Stimulated activated CD4-positive, alpha-beta T cell treated with anti-CD3 and anti-CD28 coated beads, TNF-alpha, amount 100 ng/mL, for 4 hours (primary cell): ENCODE measurements at regions not wholly inside any gene's neighbourhood (a gene's known extent, or its start where the extent isn't known, plus 50 kb on each side); places are given as distances from the start of the nearest gene placed in this dataset.

ENCODE experiments used
- DNase-seq, 3 experiments: peaks; one replicate each; pipeline ENCODE4 v3.0.0-alpha.2; 2020; ENCODE audit warnings: low read depth in 3 of 3

DNA sequence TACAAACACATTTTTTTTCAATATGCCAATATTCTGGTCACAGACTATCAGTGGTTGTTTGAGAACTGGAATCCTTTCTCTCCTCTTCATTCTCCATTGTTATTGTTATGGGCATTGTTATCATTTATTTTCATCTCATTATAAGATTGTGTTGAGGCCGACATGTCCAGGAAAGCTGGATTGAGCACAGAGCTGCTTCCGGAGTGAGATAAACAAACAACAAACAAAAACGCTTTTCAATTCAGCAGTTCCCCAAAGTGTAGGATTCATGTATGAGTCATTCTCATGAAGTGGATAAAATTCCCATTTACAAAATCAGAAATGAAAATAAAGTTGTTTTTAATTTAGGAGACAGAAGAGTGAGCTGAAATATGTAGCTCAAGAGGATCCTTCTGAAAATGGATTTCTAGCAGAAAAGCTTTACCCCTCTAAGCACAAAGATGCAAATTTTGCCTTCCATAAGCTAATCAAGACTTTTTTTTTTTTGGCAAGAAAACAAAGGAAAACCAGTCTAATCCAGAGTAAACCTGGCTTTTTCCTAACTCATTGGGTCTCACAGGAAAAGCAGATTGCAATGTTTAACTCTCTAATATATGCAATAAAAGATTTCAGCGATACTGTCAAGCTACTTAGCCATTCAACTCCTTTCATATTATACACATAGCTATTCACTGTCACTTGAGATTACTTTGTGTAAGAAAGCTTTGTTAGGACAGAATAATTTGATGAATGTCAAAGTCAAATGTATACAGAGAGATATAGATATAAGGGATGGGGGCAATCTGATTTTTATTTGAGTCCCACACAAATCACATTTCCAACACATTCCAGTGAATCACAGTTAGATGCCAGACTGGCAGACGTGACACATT lies 1441.7 kb upstream of the CELF4 start:
- no peak for DNase-seq

DNA sequence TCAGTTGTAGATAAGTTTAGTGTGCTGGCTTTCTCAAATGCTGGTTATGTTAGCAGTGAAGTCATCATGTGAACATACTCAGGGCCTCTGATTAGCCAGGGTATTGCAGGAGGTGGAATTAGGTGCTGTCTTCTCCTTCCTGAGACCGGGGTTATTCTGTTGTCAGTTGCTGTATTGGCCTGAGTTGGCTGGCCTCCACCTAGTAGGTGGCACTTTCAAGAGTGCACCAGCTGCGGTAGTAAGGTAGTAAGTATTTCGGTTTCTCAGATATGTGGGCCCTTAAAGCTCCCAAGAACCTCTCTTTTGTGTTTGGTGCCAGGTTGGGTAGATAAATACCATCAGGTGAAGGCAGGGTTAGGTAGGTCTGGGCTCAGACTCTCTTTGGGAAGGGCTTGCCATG lies 1430.5 kb upstream of the CELF4 start:
- no peak for DNase-seq

DNA sequence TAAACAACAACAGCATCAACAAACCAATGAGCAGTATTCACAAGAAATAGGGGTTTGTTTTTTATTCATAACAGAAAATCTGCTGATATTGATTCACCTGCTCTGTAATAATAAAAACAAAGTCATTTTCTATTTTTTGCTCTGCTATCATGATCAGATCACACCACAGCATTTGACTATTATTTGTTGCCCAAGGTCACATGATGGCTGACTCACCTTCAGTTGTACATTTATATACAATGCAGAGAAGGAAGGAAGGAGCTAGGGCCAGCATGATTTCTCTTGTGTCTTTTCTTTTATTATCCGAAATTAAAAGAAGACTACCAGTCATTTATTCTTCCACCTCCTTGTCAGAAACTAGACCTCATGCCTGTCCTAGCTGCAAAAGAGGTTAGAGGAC lies 1427.7 kb upstream of the CELF4 start:
- DNase-seq, result no peak

DNA sequence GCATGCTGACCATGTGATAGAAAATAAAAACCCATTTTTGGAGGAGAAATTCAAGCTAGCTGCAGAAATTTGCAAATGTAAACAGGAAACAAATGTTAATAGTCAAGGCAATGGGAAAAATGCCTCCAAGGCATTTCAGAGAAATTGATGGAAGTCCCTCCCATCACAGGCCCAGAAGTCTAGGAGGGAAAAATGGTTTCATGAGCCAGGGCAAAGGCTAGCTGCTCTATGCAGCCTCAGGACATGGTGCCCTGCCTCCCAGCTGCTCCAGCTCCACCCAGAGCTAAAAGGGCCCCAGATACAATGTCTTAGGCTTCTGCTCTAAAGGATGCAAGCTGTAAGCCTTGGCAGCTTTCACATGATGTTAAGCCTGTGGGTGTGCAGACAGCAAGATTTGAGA lies 1419.4 kb upstream of the CELF4 start:
- no peak for DNase-seq

GRCh38 chr18:38982072-38982471 lies 1416.5 kb upstream of the CELF4 start:
- DNase-seq, result no peak

GRCh38 chr18:38981389-38981788 lies 1415.8 kb upstream of the CELF4 start:
- DNase-seq, result no peak

DNA sequence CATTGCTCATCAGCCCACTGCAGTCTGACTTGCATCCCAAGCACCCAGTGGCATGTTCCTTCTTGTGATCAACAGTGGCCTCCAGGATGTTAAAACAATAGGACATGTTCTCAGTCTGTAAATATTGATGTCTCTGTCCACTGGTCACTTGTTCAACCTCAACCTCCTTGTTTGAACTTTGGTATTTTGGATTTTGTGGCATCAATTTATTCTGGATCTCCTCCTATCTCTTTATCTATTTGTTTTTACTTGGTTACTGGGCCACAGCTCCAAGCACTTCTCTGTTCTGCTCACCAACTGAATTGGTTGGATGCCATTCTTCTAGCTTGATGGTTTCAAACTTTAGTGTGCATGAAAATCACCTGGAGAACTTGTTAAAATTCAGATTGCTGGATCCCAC lies 1414.8 kb upstream of the CELF4 start:
- DNase-seq, result no peak

GRCh38 chr18:38972571-38972970 lies 1407.0 kb upstream of the CELF4 start:
- no peak for DNase-seq

DNA sequence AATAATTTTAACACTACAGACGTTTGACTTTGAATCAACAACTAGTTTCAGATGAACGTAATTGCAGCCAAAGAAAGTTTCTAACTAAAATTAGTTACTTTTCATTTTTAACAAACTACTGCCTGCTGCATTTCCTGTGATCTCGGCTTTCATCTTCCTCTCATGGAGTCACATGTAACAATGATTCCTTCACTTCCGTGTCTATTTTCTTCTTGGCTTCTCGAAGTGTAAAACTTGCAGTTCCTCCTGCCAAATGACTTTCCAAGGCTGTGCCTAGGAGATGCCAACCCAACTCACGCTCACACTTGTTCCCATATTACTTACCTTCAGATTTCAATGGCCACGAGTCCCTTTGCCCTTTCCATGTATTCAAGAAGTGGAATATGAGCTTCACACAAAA lies 1406.3 kb upstream of the CELF4 start:
- no peak for DNase-seq

DNA sequence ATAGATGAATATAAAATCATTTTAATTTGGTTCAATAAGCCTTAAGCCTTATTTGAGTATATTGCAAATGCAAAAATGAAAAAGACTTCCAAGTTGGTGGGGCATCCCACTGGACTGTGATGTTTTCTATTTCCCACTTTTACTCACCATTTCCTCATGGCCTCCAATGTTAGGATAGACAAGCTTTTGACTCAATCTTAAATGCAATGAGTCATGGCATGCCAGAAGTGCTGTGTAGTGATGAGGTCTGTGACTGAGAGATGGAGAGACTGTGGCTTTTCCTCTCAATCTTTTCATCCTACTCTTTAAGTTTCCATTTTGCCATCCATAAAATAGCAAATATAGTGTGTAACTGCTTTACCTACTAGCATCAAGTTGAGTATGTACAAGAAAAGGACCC lies 1401.2 kb upstream of the CELF4 start:
- no peak for DNase-seq

- no peak for DNase-seq
Measured at GRCh38 chr18:38963943-38964660, 1398.5 kb upstream of the CELF4 start.

DNA sequence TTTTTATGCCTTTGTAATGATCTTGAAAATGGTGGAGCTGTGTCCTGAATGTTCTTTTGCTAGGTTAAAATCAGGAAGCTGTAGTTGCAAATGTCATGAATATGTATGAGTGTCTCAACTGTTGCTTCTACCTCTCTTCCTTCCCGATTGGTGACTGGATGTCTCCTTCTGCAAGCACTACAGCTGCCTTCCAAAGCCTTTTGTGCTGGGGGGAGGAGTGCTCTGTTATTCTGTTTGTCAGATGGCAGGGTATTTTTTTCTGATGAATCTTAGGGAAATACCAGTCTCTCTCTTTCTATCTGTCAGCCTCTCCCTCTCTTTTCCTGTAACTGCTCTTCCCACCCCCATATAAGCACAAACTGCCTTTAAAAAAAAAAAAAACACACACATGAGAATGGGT lies 1396.3 kb upstream of the CELF4 start:
- DNase-seq, result no peak

GRCh38 chr18:38957736-38958135 lies 1392.1 kb upstream of the CELF4 start:
- DNase-seq, result no peak

GRCh38 chr18:38956068-38956467 lies 1390.5 kb upstream of the CELF4 start:
- DNase-seq, result no peak

DNA sequence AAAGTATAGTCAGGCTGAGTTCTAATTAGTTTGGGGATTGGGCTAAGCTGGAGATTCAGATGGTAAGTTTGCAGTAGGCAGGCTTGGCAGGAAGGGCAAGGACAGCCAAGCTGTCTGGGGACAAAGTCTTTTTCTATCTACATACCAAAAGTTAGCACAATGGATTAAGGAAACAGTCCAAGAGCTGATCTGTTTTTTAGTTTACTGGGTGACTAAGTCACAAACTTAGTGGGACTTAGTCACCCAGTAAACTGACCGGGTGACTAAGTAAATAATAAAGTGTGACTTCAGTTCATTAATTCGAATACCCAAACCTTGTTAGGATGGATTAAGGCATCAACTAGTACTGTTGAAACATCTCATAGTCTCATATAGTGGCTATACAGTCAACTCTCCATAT lies 1386.0 kb upstream of the CELF4 start:
- no peak for DNase-seq

DNA sequence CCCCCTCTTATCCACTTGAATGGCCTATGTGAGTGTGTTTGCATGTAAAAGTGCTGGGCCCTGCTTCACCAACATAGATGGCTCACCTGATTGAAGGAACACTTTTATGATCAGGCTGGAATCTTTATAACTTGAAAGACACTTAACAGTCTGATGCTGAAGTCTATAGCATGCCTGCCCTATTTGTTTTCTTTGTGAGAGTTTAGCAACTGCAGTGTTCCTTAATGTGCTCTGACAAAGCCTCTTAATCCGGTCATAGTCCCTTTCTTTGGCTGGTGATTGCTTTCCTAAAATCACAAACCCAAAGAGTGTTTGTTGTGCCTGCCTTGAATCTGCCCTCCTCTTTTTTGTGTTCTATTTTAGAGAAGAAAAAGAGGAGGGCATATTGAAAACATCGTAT lies 1382.8 kb upstream of the CELF4 start:
- no peak for DNase-seq

DNA sequence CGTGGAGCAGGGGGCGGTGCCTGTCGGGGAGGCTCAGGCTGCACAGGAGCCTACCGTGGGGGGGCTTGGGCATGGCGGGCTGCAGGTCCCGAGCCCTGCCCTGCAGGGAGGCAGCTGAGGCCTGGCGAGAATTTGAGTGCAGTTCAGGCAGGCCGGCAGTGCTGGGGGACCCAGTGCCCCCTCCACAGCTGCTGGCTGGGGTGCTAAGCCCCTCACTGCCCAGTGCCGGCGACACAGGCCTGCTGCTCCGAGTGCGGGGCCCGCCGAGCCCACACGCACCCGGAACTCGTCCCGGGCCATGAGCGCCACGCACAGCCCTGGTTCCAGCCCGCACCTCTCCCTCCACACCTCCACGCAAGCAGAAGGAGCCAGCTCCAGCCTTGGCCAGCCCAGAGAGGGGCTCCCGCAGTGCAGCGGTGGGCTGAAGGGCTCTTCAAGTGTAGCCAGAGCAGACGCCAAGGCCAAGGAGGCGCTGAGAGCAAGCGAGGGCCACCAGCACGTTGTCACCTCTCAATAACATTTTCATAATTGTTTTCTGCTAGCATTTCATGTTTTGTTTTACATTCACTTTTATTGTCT lies 1378.9 kb upstream of the CELF4 start:
- no peak for DNase-seq

- DNase-seq, result no peak
Measured at GRCh38 chr18:38941711-38942561, 1376.3 kb upstream of the CELF4 start.

DNA sequence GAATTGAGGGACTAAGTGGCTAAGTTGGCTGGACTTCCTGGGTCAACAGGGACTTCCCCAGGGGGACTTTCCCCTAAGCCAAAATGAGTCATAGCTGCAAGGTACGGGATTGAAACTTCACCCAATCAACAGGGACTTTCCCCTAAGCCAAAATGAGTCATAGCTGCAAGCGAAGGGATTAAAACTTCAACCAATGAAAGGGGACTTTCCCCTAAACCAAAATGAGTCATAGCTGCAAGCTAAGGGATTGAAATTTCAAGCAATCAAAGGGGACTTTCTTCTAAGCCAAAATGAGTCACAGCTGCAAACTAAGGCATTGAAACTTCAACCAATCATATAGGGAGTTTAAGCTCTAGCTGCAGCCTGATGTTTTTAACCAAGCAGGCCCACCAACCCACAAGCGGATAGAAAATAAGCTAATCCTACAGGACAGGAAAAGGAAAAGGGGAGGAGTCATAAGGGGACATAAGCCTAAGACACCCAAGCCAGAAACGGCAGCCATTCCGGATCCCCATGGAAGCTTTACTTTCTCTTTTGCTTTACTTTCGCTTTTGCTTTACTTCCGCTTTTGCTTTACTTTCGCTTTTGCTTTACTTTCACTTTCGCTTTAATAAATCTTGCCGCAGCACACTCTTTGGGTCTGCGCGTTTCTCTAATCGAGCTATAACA lies 1375.4 kb upstream of the CELF4 start:
- peak; percentile 22 to 33 (median 33) for DNase-seq

DNA sequence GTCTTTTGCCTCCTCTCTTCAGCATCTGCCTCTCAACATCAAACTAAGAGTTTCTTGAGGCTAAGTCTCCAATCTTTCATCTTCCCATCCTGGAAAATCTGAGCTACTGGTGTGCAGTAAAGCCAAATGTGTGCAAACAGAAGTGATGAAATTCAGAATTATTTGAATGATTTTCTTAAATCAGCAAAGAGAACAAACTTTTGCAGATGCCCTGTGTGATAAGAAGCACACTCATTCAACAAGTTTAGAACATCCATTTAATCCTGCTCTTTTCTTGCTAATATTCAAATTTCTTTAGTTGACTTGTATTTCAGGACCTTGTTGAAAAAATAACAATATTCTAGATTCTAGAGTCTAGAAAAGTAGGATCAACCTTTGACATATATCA lies 1374.9 kb upstream of the CELF4 start:
- DNase-seq, result no peak

DNA sequence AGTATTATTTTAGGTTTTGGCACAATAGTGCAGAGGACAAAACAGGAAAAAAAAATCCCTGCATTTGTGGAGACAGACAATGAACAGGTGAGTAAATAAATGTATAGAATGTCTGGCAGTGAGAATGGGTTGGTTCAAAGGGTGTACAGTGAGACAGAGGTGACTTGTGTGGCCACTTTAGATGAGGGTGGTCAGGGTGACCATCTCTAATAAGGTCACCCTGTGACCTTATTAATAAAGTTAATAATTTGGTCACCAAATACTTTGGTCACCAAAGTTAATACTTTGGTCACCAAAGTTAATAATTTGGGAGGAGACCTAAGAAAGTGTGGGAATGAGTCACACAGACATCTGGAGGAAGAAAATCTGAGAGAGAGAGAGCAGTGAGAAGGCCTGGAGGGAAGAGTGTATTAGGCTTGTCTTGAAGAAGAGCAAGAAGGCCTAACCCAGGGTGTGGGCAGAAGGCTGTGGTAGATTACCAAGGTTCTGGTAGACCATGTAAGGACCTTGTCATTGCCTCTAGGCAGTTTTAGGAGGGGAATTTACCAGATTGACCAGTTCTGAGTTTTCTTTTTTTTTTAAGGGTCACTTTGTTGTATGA lies 1368.4 kb upstream of the CELF4 start:
- DNase-seq, result no peak
